Activated CD4-positive, alpha-beta T cell treated with anti-CD3 and anti-CD28 coated beads, Interleukin-2, amount 50 U/mL, for 4 hours (primary cell): ENCODE measurements at regions not wholly inside any gene's neighbourhood (a gene's known extent, or its start where the extent isn't known, plus 50 kb on each side); places are given as distances from the start of the nearest gene placed in this dataset.
"Not testable (repeated sequence)": the region's sequence is repeated elsewhere in the genome, so short reads cannot be mapped to it uniquely, and the experiment has no call there.

Experiments
- DNase-seq, 2 experiments: peaks; one replicate each; pipeline ENCODE4 v3.0.0-alpha.2; 2020

DNA sequence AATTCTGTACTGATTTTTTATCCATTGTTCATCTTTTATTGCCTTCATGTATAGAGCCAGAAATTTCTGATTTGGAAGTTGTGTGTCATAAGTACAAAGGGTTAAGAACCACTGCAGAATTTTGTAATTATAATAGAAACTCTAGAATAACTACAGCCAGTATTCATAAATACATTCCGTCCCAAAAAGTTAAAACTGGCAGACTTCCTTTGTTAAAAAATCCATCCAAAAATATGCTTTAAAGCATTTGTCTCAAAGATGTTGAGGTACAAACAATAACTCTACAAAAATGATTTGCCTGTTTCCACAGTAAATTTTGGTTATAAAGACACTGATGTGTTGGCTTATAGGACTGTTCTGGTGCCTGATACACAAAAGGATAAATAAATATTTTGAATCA is 436.6 kb downstream of the DTWD2 start:
- DNase-seq, result no peak

DNA sequence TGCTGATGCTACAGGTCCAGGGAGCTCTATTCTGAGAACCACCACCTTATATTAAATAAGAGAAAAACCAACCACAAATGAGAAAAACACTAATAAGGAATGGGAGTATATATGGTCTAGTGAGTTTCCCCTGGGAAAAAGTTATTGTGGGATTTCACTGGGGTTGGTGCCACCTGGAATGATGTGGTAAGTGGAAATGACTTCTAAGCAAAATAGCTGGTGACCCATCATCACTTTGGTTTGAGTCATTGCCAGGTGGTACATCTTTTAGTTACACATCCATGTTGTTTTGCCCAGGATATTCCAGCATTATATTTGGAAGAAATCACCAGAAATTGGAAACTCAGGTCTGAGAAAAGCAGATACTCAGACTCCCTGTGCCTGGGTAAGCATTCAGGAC is 437.3 kb downstream of the DTWD2 start:
- no peak for DNase-seq

DNA sequence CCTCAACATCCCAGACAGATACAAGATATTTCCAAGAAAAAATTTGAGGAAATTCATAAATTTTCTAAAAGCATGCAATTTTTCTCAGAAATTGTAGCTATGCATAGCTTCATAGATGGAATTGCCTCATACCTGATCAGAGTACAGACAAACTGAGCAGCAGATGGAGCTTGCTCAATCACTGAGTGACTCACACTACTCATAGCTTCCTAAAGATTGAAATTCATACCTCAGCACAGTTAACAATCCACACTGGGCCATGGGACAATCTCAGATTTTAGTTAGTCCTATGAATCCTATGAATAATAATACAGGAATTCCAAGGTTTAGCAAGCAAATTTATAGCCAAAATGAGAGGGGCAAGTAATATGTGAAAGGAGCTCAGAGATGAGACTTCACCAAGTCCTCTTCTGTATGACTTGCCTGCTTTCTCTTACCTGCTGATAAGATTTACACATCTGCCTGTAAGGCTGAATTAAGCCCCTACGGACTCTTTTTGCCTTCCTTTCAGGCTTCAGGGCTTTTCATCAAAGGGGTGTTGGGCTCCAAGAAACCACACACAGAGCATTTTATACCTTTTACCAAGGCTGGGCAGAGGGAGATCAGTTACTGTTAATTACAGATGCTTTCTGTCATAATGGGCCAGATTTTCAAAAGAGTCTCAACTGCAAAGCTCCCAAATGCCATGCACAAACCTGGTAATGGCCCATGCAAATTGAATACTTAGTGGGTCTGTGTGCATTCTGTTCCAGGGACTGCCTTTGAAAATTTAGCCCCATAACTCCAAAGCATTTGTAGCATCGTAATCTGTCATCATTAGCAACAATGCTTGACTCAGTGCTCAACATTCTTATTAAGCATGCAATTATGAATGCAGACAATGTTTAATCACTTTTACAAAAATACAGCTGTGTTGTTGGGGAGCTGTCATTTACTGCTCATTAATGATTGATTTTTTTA is 439.3 kb downstream of the DTWD2 start:
- no peak for DNase-seq

- no peak for DNase-seq
These were observed 442.9 kb downstream of the DTWD2 start for GRCh38 chr5:118545470-118545869.

- no peak for DNase-seq
These were observed 443.4 kb downstream of the DTWD2 start for GRCh38 chr5:118544887-118545449.

DNA sequence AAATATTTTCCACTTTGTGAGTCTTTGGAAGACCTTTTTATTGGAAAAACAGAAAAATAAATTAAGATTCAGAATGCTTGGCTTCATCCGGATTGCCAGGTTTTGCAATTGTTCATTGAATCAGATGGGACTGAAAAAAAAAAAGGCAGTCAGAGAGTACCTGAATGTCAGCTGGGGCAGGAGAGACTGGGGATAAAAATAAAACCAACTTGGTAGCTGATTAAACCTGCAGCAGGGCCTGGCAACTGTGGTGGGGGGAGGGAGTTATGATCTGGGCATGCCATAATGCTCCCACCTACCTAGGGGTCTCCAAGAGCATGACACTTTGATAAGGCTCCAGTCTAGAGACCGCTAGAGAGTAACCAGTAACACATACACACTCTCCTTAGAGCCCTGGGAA is 454.4 kb downstream of the DTWD2 start:
- no peak for DNase-seq

DNA sequence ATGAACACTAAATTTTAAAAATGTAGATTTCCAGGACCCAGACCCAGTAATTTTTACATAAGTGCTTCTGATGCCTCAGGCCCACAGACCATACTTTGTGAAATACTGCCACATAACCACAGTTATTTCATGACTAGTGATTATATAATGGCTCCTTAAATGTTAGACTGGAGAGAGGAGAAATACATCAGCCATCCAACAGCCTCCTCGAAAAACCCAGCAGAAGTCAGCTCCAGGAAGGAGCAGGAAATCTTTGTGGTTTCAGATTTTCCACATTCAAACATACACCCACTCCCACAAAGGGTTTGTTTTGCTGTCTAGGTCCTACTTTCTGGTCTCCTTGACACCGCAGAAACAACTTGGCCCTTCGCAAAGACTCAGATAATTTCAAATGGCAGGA is 455.2 kb downstream of the DTWD2 start:
- DNase-seq, result no peak

DNA sequence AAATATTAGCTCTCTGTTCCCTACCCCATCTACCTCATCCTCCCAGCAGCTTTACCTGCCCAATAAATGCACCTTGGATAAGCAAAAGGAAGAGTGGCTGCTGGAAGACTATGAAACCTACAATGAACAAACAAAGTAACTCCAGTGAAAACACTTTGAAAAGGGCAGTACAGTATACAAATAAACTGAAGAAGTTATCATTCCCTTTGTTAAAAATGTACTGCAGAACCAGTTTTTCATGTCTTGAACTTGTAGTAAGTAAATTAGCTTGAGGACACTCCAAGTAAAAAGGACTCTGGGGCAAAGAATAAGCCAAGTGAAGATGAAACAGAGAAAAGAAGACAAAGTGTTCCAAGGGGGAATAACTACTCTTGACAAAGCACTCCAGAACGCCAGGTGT is 457.1 kb downstream of the DTWD2 start:
- DNase-seq, result no peak

- no peak for DNase-seq
These were observed 458.8 kb downstream of the DTWD2 start for GRCh38 chr5:118529361-118530144.

GRCh38 chr5:118522626-118523025 is 465.7 kb downstream of the DTWD2 start:
- DNase-seq, result no peak

DNA sequence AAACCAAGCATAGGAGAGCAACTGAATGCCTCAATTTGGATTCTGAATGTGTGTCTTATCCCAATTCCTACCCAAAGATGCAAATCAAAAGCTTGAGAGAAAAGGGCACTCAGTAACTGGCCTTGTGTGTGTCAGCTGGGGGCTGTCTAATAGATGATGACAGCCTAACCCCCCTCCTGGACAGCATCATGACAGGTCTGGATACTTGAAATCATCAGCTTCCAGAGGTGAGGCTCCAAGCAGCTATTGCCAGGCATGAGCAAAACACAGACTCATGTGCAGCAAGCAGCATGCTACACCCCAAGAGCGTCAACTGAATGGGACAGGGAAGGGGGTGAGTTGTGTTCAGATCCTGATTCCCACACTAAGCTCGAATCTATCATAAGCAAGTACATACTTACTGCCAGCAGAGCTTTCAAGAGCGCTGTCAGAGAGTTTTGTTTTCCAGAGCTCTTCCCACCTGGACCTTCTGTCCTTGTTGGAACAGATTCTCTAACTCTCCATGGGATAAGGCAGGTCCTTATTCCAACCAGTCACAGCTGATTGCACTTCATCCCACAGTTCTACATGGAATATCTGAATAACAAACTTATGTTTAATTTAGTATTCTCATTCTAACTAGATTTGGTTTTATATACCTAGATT is 467.5 kb downstream of the DTWD2 start:
- DNase-seq, result no peak

- no peak for DNase-seq
These were observed 468.9 kb downstream of the DTWD2 start for GRCh38 chr5:118519466-118519865.

- no peak for DNase-seq
These were observed 469.6 kb downstream of the DTWD2 start for GRCh38 chr5:118518720-118519119.

GRCh38 chr5:118511846-118512245 is 476.5 kb downstream of the DTWD2 start:
- no peak for DNase-seq

DNA sequence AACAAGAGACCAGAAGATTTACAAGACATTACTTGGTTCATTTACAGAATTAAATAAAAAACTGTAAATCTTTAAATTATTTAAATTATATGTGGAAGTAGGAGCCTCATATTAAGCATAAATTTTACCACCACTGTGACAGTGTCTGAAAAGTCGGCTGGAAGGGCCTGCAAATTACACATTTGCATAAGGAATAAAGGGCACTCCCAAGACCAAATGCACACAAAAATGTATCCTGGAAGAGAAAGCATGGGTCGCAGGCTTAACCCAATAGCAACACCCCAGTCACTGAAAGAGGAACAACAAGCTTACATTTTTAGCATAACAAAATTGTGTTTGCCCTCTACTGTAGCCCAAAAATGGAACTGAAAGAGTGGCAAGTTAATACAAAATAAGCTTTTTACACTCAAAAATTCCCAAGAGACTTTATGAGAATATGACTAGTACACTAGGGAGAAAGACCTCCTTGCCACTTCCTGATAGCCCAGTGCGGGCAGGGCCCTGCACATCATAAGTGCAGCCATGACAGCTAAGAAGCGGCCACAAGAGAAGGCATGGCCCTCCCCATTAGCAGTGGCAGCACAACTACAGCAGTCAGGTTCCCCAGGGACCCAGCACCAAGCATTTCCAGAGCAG is 482.0 kb downstream of the DTWD2 start:
- no peak for DNase-seq

DNA sequence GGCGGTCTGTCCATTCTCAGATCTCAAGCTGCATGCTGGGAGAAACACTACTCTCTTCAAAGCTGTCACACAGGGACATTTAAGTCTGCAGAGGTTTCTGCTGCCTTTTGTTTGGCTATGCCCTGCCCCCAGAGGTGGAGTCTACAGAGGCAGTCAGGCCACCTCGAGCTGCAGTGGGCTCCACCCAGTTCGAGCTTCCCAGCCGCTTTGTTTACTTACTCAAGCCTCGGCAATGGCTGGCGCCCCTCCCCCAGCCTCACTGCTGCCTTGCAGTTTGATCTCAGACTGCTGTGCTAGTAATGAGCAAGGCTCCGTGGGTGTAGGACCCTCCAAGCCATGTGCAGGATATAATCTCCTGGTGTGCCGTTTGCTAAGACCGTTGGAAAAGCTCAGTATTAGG is 486.1 kb downstream of the DTWD2 start:
- DNase-seq, result not testable (repeated sequence)

GRCh38 chr5:118491351-118491750 is 497.0 kb downstream of the DTWD2 start:
- no peak for DNase-seq

GRCh38 chr5:118486647-118487225 is 501.6 kb downstream of the DTWD2 start:
- DNase-seq, result no peak

- no peak for DNase-seq
These were observed 509.1 kb downstream of the DTWD2 start for GRCh38 chr5:118479285-118479684.

DNA sequence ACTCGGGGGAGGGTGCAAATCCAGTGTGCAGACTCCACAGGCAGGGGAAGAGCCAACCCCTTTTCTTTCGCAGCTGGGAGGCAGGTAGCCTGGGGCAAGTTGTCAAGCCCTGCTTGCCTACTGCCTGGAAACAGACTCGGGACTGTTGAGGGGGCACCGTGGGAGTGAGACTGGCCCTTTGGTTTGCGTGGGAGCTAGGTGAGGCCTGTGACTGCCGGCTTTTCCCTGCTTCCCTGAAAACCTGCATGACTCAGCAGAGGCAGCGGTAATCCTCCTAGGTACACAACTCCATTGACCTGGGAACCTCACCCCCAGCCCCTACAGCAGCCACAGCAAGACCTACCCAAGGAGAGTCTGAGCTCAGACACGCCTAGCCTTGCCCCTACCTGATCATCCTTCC is 509.5 kb downstream of the DTWD2 start:
- no peak for DNase-seq

DNA sequence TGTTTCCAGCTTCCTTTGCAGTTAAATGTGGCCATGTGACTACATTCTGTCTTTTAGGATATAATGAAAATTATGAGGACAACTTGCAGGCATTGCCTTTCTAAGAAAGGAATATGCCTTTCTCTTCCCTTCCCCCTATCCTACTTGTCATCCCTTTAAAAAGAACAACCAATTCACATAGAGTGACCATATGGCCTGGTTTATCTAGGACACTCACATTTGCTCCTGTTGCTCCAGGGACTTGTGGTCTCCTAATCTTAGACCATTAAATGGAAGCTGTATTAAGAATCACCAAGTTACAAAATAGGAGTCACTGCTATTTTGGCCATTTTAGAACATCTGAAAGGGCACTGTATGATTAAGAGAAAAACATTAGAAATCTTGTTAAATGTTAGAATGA is 520.3 kb downstream of the DTWD2 start:
- no peak for DNase-seq

- no peak for DNase-seq
These were observed 521.2 kb downstream of the DTWD2 start for GRCh38 chr5:118467103-118467502.
